ENCODE measurements at regions not wholly inside any gene's neighbourhood (a gene's known extent, or its start where the extent isn't known, plus 50 kb on each side); places are given as distances from the start of the nearest gene placed in this dataset.

- H3K9me3 ChIP-seq (ENCODE audit: control insufficient read depth in 2 of 2, low read length in 2 of 2), result no peaks in the 10 kb centered on the region
- no peaks in the 10 kb centered on the region for H3K27me3 ChIP-seq (ENCODE audit: control insufficient read depth in 2 of 2, insufficient read depth in 2 of 2, low read length in 2 of 2)
- H3K4me3 ChIP-seq (ENCODE audit: low read length in 2 of 2), result no peak overlapping the region
- H3K4me1 ChIP-seq (ENCODE audit: control insufficient read depth in 2 of 2, insufficient read depth in 2 of 2, low read length in 2 of 2), result no peaks in the 10 kb centered on the region
- H3K27ac ChIP-seq (ENCODE audit: low read depth in 2 of 2, low read length in 2 of 2), result no peak overlapping the region
- H3K36me3 ChIP-seq (ENCODE audit: control insufficient read depth in 2 of 2, insufficient read depth in 2 of 2, low read length in 2 of 2), result no peaks in the 10 kb centered on the region
- no peak overlapping the region for H3K9ac ChIP-seq (ENCODE audit: low read depth in 1 of 2, low read length in 2 of 2)
Measured at GRCh38 chr5:105587963-105588662, 2025.5 kb upstream of the NUDT12 start.

- Histone ChIP-seq H3K36me3 (ENCODE audit: control insufficient read depth in 2 of 2, insufficient read depth in 2 of 2, low read length in 2 of 2) (no peaks in the 10 kb centered on the region), H3K4me3 (ENCODE audit: low read length in 2 of 2) (no peak overlapping the region), H3K9me3 (ENCODE audit: control insufficient read depth in 2 of 2, low read length in 2 of 2) (no peaks in the 10 kb centered on the region), H3K27ac (ENCODE audit: low read depth in 2 of 2, low read length in 2 of 2) (no peak overlapping the region), H3K9ac (ENCODE audit: low read depth in 1 of 2, low read length in 2 of 2) (no peak overlapping the region), H3K4me1 (ENCODE audit: control insufficient read depth in 2 of 2, insufficient read depth in 2 of 2, low read length in 2 of 2) (no peaks in the 10 kb centered on the region), H3K27me3 (ENCODE audit: control insufficient read depth in 2 of 2, insufficient read depth in 2 of 2, low read length in 2 of 2) (no peaks in the 10 kb centered on the region)
Measured at GRCh38 chr5:105581988-105582690, 2019.5 kb upstream of the NUDT12 start.

DNA sequence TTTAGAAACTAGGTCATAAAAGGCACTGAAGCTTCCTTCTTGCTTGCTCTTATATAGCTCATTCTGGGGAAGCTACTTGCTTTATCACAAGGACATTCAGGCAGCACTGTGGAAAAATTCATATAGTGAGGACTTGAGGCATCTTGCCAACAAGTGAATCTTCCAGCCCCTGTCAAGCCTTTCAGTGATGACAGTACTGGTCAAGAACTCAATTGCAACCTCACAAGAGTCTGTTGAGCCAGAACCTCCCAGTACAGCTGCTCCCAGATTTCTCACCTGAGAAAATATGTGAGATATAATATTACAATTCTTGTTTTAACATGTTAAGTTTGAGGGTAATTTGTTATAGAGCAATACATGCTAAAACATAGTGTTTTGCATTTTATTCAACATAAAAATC is 2011.0 kb upstream of the NUDT12 start:
- Histone ChIP-seq H3K27me3 (ENCODE audit: control insufficient read depth in 2 of 2, insufficient read depth in 2 of 2, low read length in 2 of 2) (no peaks in the 10 kb centered on the region), H3K9me3 (ENCODE audit: control insufficient read depth in 2 of 2, low read length in 2 of 2) (no peaks in the 10 kb centered on the region), H3K36me3 (ENCODE audit: control insufficient read depth in 2 of 2, insufficient read depth in 2 of 2, low read length in 2 of 2) (no peaks in the 10 kb centered on the region), H3K27ac (ENCODE audit: low read depth in 2 of 2, low read length in 2 of 2) (no peak overlapping the region), H3K9ac (ENCODE audit: low read depth in 1 of 2, low read length in 2 of 2) (no peak overlapping the region), H3K4me3 (ENCODE audit: low read length in 2 of 2) (no peak overlapping the region), H3K4me1 (ENCODE audit: control insufficient read depth in 2 of 2, insufficient read depth in 2 of 2, low read length in 2 of 2) (no peaks in the 10 kb centered on the region)

GRCh38 chr5:105565531-105565930 is 2002.9 kb upstream of the NUDT12 start:
- H3K27me3 ChIP-seq (ENCODE audit: control insufficient read depth in 2 of 2, insufficient read depth in 2 of 2, low read length in 2 of 2), result no peaks in the 10 kb centered on the region
- H3K36me3 ChIP-seq (ENCODE audit: control insufficient read depth in 2 of 2, insufficient read depth in 2 of 2, low read length in 2 of 2), result no peaks in the 10 kb centered on the region
- no peak overlapping the region for H3K27ac ChIP-seq (ENCODE audit: low read depth in 2 of 2, low read length in 2 of 2)
- no peak overlapping the region for H3K4me3 ChIP-seq (ENCODE audit: low read length in 2 of 2)
- no peak overlapping the region for H3K9ac ChIP-seq (ENCODE audit: low read depth in 1 of 2, low read length in 2 of 2)
- no peaks in the 10 kb centered on the region for H3K4me1 ChIP-seq (ENCODE audit: control insufficient read depth in 2 of 2, insufficient read depth in 2 of 2, low read length in 2 of 2)
- no peaks in the 10 kb centered on the region for H3K9me3 ChIP-seq (ENCODE audit: control insufficient read depth in 2 of 2, low read length in 2 of 2)

DNA sequence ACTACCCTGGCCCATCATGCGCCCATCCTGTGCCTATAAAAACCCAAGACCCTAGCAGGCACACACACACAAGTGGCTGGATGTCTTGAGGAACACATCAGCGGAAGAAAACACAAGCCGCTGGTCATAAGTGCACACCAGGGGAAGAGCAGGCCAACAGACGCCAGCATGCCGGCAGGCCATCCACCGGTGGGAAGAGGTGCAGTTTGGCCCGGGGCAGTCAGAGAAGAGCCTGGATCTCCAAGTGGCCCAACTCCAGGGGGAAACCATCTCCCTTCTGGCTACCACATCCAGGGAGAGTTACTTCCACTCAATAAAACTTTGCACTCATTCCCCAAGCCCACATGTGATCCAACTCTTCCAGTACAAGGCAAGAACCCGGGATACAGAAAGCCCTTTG is 2001.3 kb upstream of the NUDT12 start:
- Histone ChIP-seq H3K27ac (ENCODE audit: low read depth in 2 of 2, low read length in 2 of 2) (no peak overlapping the region), H3K27me3 (ENCODE audit: control insufficient read depth in 2 of 2, insufficient read depth in 2 of 2, low read length in 2 of 2) (no peaks in the 10 kb centered on the region), H3K4me1 (ENCODE audit: control insufficient read depth in 2 of 2, insufficient read depth in 2 of 2, low read length in 2 of 2) (no peaks in the 10 kb centered on the region), H3K36me3 (ENCODE audit: control insufficient read depth in 2 of 2, insufficient read depth in 2 of 2, low read length in 2 of 2) (no peaks in the 10 kb centered on the region), H3K4me3 (ENCODE audit: low read length in 2 of 2) (no peak overlapping the region), H3K9ac (ENCODE audit: low read depth in 1 of 2, low read length in 2 of 2) (no peak overlapping the region), H3K9me3 (ENCODE audit: control insufficient read depth in 2 of 2, low read length in 2 of 2) (no peaks in the 10 kb centered on the region)

DNA sequence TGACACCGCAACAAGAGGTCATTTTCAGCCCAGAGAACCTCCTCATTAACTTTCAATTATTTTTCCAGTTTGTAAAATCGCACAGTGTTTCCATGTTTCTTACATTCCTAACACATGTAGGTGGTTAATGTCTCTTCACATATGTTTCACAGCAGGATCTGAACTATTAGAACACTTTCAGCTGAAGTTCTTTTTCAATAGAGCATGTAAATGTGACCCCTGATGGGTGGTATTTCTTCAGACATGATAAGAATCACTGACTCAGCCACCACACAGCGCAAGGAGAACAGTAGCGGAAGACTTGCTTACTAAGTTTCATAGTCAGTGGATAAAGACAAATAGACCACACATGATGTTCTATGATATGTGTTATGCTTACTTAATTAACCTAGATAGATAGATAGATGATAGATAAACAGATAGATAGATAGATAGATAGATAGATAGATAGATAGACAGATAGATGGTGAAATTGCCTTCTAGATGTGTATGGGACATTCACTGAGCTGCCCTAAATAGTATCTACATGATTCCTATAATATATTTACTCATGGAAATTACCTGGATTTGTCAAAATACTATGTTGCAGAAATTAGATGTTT is 1992.1 kb upstream of the NUDT12 start:
- Histone ChIP-seq H3K27ac (ENCODE audit: low read depth in 2 of 2, low read length in 2 of 2) (no peak overlapping the region), H3K27me3 (ENCODE audit: control insufficient read depth in 2 of 2, insufficient read depth in 2 of 2, low read length in 2 of 2) (no peaks in the 10 kb centered on the region), H3K9me3 (ENCODE audit: control insufficient read depth in 2 of 2, low read length in 2 of 2) (no peaks in the 10 kb centered on the region), H3K36me3 (ENCODE audit: control insufficient read depth in 2 of 2, insufficient read depth in 2 of 2, low read length in 2 of 2) (no peaks in the 10 kb centered on the region), H3K9ac (ENCODE audit: low read depth in 1 of 2, low read length in 2 of 2) (no peak overlapping the region), H3K4me1 (ENCODE audit: control insufficient read depth in 2 of 2, insufficient read depth in 2 of 2, low read length in 2 of 2) (no peaks in the 10 kb centered on the region), H3K4me3 (ENCODE audit: low read length in 2 of 2) (no peak overlapping the region)

DNA sequence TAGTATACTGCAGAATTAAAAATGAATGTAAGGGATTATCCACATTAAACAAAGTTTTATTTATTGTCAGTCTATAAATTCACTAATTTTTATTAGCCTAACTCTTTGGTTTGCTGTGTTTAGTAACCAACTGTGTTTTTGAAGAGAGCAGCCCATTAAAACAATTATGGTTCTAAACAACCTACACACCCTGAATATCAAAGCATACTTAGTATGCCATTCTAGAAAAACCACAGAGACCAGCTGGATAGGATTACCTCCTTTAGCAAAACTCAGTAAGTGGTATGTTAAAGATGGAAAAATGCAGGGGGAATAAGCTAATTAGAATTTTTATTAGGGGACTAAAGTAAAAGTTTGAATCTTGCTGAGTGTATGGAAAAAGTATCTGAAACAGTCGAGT is 1981.7 kb upstream of the NUDT12 start:
- Histone ChIP-seq H3K27me3 (ENCODE audit: control insufficient read depth in 2 of 2, insufficient read depth in 2 of 2, low read length in 2 of 2) (no peaks in the 10 kb centered on the region), H3K9me3 (ENCODE audit: control insufficient read depth in 2 of 2, low read length in 2 of 2) (no peaks in the 10 kb centered on the region), H3K9ac (ENCODE audit: low read depth in 1 of 2, low read length in 2 of 2) (no peak overlapping the region), H3K36me3 (ENCODE audit: control insufficient read depth in 2 of 2, insufficient read depth in 2 of 2, low read length in 2 of 2) (no peaks in the 10 kb centered on the region), H3K4me3 (ENCODE audit: low read length in 2 of 2) (no peak overlapping the region), H3K4me1 (ENCODE audit: control insufficient read depth in 2 of 2, insufficient read depth in 2 of 2, low read length in 2 of 2) (no peaks in the 10 kb centered on the region), H3K27ac (ENCODE audit: low read depth in 2 of 2, low read length in 2 of 2) (no peak overlapping the region)

DNA sequence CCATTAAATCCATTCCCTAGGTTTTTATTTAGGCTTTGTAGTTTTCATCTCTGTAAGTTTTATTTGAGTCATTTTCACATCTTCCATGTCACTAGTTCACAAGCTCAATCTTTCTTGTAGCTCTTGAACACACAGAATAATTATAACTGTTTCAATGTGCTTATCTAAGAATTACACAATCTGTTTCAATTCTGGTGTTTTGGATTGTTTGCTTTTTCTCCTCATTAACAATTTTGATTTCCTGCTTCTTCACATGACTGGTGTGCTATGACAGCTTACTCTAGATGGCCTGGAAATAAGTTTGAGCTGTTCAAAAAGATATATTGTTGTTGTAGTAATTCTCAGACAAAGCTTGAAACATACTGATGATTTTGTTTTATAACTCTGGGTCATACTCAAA is 1974.1 kb upstream of the NUDT12 start:
- Histone ChIP-seq H3K27ac (ENCODE audit: low read depth in 2 of 2, low read length in 2 of 2) (no peak overlapping the region), H3K36me3 (ENCODE audit: control insufficient read depth in 2 of 2, insufficient read depth in 2 of 2, low read length in 2 of 2) (no peaks in the 10 kb centered on the region), H3K9ac (ENCODE audit: low read depth in 1 of 2, low read length in 2 of 2) (no peak overlapping the region), H3K4me3 (ENCODE audit: low read length in 2 of 2) (no peak overlapping the region), H3K9me3 (ENCODE audit: control insufficient read depth in 2 of 2, low read length in 2 of 2) (no peaks in the 10 kb centered on the region), H3K4me1 (ENCODE audit: control insufficient read depth in 2 of 2, insufficient read depth in 2 of 2, low read length in 2 of 2) (no peaks in the 10 kb centered on the region), H3K27me3 (ENCODE audit: control insufficient read depth in 2 of 2, insufficient read depth in 2 of 2, low read length in 2 of 2) (no peaks in the 10 kb centered on the region)

- Histone ChIP-seq H3K4me3 (ENCODE audit: low read length in 2 of 2) (no peak overlapping the region), H3K27me3 (ENCODE audit: control insufficient read depth in 2 of 2, insufficient read depth in 2 of 2, low read length in 2 of 2) (no peaks in the 10 kb centered on the region), H3K27ac (ENCODE audit: low read depth in 2 of 2, low read length in 2 of 2) (no peak overlapping the region), H3K36me3 (ENCODE audit: control insufficient read depth in 2 of 2, insufficient read depth in 2 of 2, low read length in 2 of 2) (no peaks in the 10 kb centered on the region), H3K4me1 (ENCODE audit: control insufficient read depth in 2 of 2, insufficient read depth in 2 of 2, low read length in 2 of 2) (no peaks in the 10 kb centered on the region), H3K9ac (ENCODE audit: low read depth in 1 of 2, low read length in 2 of 2) (no peak overlapping the region), H3K9me3 (ENCODE audit: control insufficient read depth in 2 of 2, low read length in 2 of 2) (no peaks in the 10 kb centered on the region)
Measured at GRCh38 chr5:105530716-105531261, 1968.2 kb upstream of the NUDT12 start.

DNA sequence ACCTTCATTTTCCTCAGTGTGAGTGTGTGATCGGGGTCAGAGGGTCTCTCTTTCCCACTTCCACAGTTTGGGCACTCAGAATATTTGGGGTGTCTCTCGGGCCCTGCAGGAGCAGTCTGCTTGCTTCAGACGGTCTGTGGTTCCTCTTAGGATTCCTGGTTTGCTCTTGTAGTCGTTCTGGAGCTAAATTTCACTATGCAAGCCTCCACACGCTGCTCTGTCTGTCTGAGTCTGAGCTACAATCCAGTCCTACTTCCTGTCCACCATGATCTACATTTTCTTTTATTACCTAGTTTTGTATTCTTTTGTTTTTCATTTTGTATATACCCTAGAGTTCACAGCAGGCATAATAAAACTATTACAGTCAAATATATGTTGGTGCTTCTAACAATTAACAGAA is 1967.3 kb upstream of the NUDT12 start:
- H3K4me3 ChIP-seq (ENCODE audit: low read length in 2 of 2), result no peak overlapping the region
- H3K9ac ChIP-seq (ENCODE audit: low read depth in 1 of 2, low read length in 2 of 2), result no peak overlapping the region
- no peaks in the 10 kb centered on the region for H3K27me3 ChIP-seq (ENCODE audit: control insufficient read depth in 2 of 2, insufficient read depth in 2 of 2, low read length in 2 of 2)
- no peaks in the 10 kb centered on the region for H3K36me3 ChIP-seq (ENCODE audit: control insufficient read depth in 2 of 2, insufficient read depth in 2 of 2, low read length in 2 of 2)
- no peaks in the 10 kb centered on the region for H3K9me3 ChIP-seq (ENCODE audit: control insufficient read depth in 2 of 2, low read length in 2 of 2)
- no peaks in the 10 kb centered on the region for H3K4me1 ChIP-seq (ENCODE audit: control insufficient read depth in 2 of 2, insufficient read depth in 2 of 2, low read length in 2 of 2)
- no peak overlapping the region for H3K27ac ChIP-seq (ENCODE audit: low read depth in 2 of 2, low read length in 2 of 2)
